PC-3 (cell line): ENCODE measurements at regions not wholly inside any gene's neighbourhood (a gene's known extent, or its start where the extent isn't known, plus 50 kb on each side); places are given as distances from the start of the nearest gene placed in this dataset.
"Not testable (repeated sequence)": the region's sequence is repeated elsewhere in the genome, so short reads cannot be mapped to it uniquely, and the experiment has no call there.

Source experiments
- ATAC-seq: fragments of 200-7000 bp; cut with Tn5 transposase; 2 replicates; pipeline ENCODE4 v1.9.1; 2020; ENCODE audit warnings: mild to moderate bottlenecking, moderate library complexity
- BruUV-seq: library from RNA; stranded (reverse); fragments of 400-500 nt; replicated peaks from 2 replicates; lab custom pipeline; 2021; lab: Mats Ljungman, UMichigan
- CTCF ChIA-PET: fragments of 300-600 bp; sonication (Branson Sonifier 250); formaldehyde crosslinking; loops from one replicate; lab custom pipeline; 2022; ENCODE audit warnings: antibody characterized with exemption; lab: Charles Lee
- POLR2A ChIA-PET: fragments of 300-600 bp; sonication (Branson Sonifier 250); formaldehyde crosslinking; loops from one replicate; lab custom pipeline; 2022; ENCODE audit warnings: antibody characterized with exemption; ENCODE audit not compliant: unreplicated experiment; lab: Charles Lee
- DNase-seq: peaks from one replicate; pipeline ENCODE4 v3.0.0-alpha.2; 2015
- H2AFZ ChIP-seq: fragments of 300-600 bp; sonication (generic); 2 replicates; pipeline ENCODE4 v1.6.0; 2016; ENCODE audit warnings: antibody characterized with exemption, low read length
- H3F3A ChIP-seq: fragments of 300-600 bp; sonication (generic); one replicate; pipeline ENCODE4 v1.6.0; 2017; ENCODE audit warnings: antibody characterized with exemption, low read length, control low read depth, mild to moderate bottlenecking; ENCODE audit not compliant: unreplicated experiment
- H3K27ac ChIP-seq: fragments of 300-600 bp; sonication (generic); 2 replicates; pipeline ENCODE4 v1.5.1; 2016; ENCODE audit warnings: mild to moderate bottlenecking, low read length
- H3K27me3 ChIP-seq: fragments of 300-600 bp; sonication (generic); 2 replicates; pipeline ENCODE4 v1.6.1; 2016; ENCODE audit warnings: low read length, mixed read lengths
- H3K36me3 ChIP-seq: fragments of 300-600 bp; sonication (generic); 2 replicates; pipeline ENCODE4 v1.6.1; 2016; ENCODE audit warnings: low read depth, mixed run types, low read length, mixed read lengths
- H3K4me1 ChIP-seq: fragments of 300-600 bp; sonication (generic); 2 replicates; pipeline ENCODE4 v1.5.1; 2016; ENCODE audit warnings: low read length; ENCODE audit not compliant: insufficient read depth
- H3K4me2 ChIP-seq: fragments of 300-600 bp; sonication (generic); 2 replicates; pipeline ENCODE4 v1.6.0; 2016; ENCODE audit warnings: low read length
- H3K4me3 ChIP-seq: fragments of 300-600 bp; sonication (generic); 2 replicates; pipeline ENCODE4 v1.5.1; 2016; ENCODE audit warnings: mild to moderate bottlenecking, low read length, mixed read lengths
- H3K79me2 ChIP-seq: fragments of 300-600 bp; sonication (generic); 2 replicates; pipeline ENCODE4 v1.6.1; 2017; ENCODE audit warnings: low read length, mixed read lengths
- H3K9ac ChIP-seq: fragments of 300-600 bp; sonication (generic); 2 replicates; pipeline ENCODE4 v1.6.0; 2016; ENCODE audit warnings: mild to moderate bottlenecking, low read length
- H3K9me2 ChIP-seq: fragments of 300-600 bp; sonication (generic); replicated peaks from 2 replicates; pipeline ENCODE4 v1.6.1; 2016; ENCODE audit warnings: mixed run types, low read length, mixed read lengths
- H3K9me3 ChIP-seq: fragments of 300-600 bp; sonication (generic); 2 replicates; pipeline ENCODE4 v1.6.1; 2016; ENCODE audit warnings: low read length, mixed read lengths
- H4K20me1 ChIP-seq: fragments of 300-600 bp; sonication (generic); 2 replicates; pipeline ENCODE4 v1.6.1; 2016; ENCODE audit warnings: low read length, mixed read lengths
- CTCF ChIP-seq: fragments of 300-600 bp; sonication (generic); conservative IDR thresholded peaks from 2 replicates; pipeline ENCODE4 v1.5.1; 2017; ENCODE audit warnings: antibody characterized with exemption, low read depth, mild to moderate bottlenecking, low read length
- EZH2 ChIP-seq: fragments of 300-600 bp; sonication (generic); IDR thresholded peaks from one replicate; pipeline ENCODE4 v1.6.1; 2017; ENCODE audit warnings: antibody characterized with exemption, mild to moderate bottlenecking, low read length; ENCODE audit not compliant: unreplicated experiment
- EZH2phosphoT487 ChIP-seq: fragments of 300-600 bp; sonication (generic); IDR thresholded peaks from 2 replicates; pipeline ENCODE4 v1.6.1; 2018; ENCODE audit warnings: mild to moderate bottlenecking, antibody characterized with exemption, low read length, borderline replicate concordance
- intact Hi-C: fragments of 100-400 bp; cut with micrococcal nuclease; formaldehyde crosslinking; loops from 2 replicates; pipeline ENCODE4 v1.9.0; 2023

GRCh38 chr13:86606264-86606663, 807.0 kb upstream of the SLITRK6 start:
- intact Hi-C loops, result no loop called here
- no peak overlapping the region for H2AFZ ChIP-seq
- H3K4me1 ChIP-seq, result peaks cover 4% of the 10 kb centered on the region; the same call in 1 of the 2 replicates
- BruUV-seq, result no TSS peak
- H3K4me3 ChIP-seq, result no peak overlapping the region
- H3K79me2 ChIP-seq, result no peaks in the 10 kb centered on the region
- no peak for ATAC-seq
- no peaks in the 10 kb centered on the region for H3K36me3 ChIP-seq
- ChIA-PET CTCF (no interaction called here), POLR2A (no interaction called here)
- H3K9me3 ChIP-seq, result no peaks in the 10 kb centered on the region
- no peak overlapping the region for H3K4me2 ChIP-seq
- DNase-seq, result no peak
- H3F3A ChIP-seq, result no peaks in the 10 kb centered on the region
- H3K9ac ChIP-seq, result no peak overlapping the region
- H3K27me3 ChIP-seq, result no peaks in the 10 kb centered on the region
- H3K27ac ChIP-seq, result no peak overlapping the region
- TF ChIP-seq EZH2phosphoT487 (no peak), CTCF (no peak), EZH2 (no peak)
- no peaks in the 10 kb centered on the region for H3K9me2 ChIP-seq
- H4K20me1 ChIP-seq, result no peaks in the 10 kb centered on the region

GRCh38 chr13:86608701-86609100, 809.5 kb upstream of the SLITRK6 start:
- H3F3A ChIP-seq, result no peaks in the 10 kb centered on the region
- no peak overlapping the region for H3K4me2 ChIP-seq
- ChIA-PET POLR2A (no interaction called here), CTCF (no interaction called here)
- H3K4me3 ChIP-seq, result no peak overlapping the region
- no peak overlapping the region for H2AFZ ChIP-seq
- no peak for DNase-seq
- no peaks in the 10 kb centered on the region for H3K9me2 ChIP-seq
- no peak overlapping the region for H3K27ac ChIP-seq
- intact Hi-C loops, result no loop called here
- no peak overlapping the region for H3K9ac ChIP-seq
- TF ChIP-seq EZH2 (no peak), EZH2phosphoT487 (no peak), CTCF (peak; percentile 20; the same call in 1 of the 2 replicates)
- no peaks in the 10 kb centered on the region for H3K36me3 ChIP-seq
- no peaks in the 10 kb centered on the region for H3K4me1 ChIP-seq
- no peaks in the 10 kb centered on the region for H4K20me1 ChIP-seq
- H3K9me3 ChIP-seq, result no peaks in the 10 kb centered on the region
- H3K27me3 ChIP-seq, result no peaks in the 10 kb centered on the region
- no peaks in the 10 kb centered on the region for H3K79me2 ChIP-seq
- BruUV-seq, result no TSS peak
- no peak for ATAC-seq

GRCh38 chr13:86633346-86633745, 834.1 kb upstream of the SLITRK6 start:
- no peak overlapping the region for H3K4me2 ChIP-seq
- no peaks in the 10 kb centered on the region for H3K36me3 ChIP-seq
- no peaks in the 10 kb centered on the region for H3K27me3 ChIP-seq
- no TSS peak for BruUV-seq
- no peak overlapping the region for H3K4me3 ChIP-seq
- no peaks in the 10 kb centered on the region for H3F3A ChIP-seq
- H3K9me3 ChIP-seq, result no peaks in the 10 kb centered on the region
- TF ChIP-seq CTCF (no peak), EZH2 (no peak), EZH2phosphoT487 (no peak)
- H3K79me2 ChIP-seq, result no peaks in the 10 kb centered on the region
- CTCF ChIA-PET, result no interaction called here
- H4K20me1 ChIP-seq, result no peaks in the 10 kb centered on the region
- intact Hi-C loops, result no loop called here
- POLR2A ChIA-PET, result no interaction called here
- no peak overlapping the region for H3K27ac ChIP-seq
- ATAC-seq (no peak), DNase-seq (no peak)
- H3K4me1 ChIP-seq, result no peaks in the 10 kb centered on the region
- H3K9me2 ChIP-seq, result no peaks in the 10 kb centered on the region
- no peak overlapping the region for H3K9ac ChIP-seq
- no peak overlapping the region for H2AFZ ChIP-seq

GRCh38 chr13:86651171-86651570, 852.0 kb upstream of the SLITRK6 start:
- intact Hi-C loops, H3K4me3 ChIP-seq, H3F3A ChIP-seq, H2AFZ ChIP-seq, H3K4me1 ChIP-seq, H3K79me2 ChIP-seq, H3K9me2 ChIP-seq, BruUV-seq, ATAC-seq, DNase-seq, H4K20me1 ChIP-seq, H3K27me3 ChIP-seq, H3K9ac ChIP-seq, CTCF ChIA-PET, H3K27ac ChIP-seq, H3K36me3 ChIP-seq, POLR2A ChIA-PET, H3K9me3 ChIP-seq, H3K4me2 ChIP-seq: not testable (repeated sequence)
